HG02571 (cell line): ENCODE measurements at regions not wholly inside any gene's neighbourhood (a gene's known extent, or its start where the extent isn't known, plus 50 kb on each side); places are given as distances from the start of the nearest gene placed in this dataset.

Source experiments
- ATAC-seq: cut with Tn5 transposase; IDR thresholded peaks from one replicate; pipeline ENCODE4 v1.9.1; 2021; ENCODE audit warnings: mild to moderate bottlenecking, moderate library complexity; ENCODE audit not compliant: unreplicated experiment

DNA sequence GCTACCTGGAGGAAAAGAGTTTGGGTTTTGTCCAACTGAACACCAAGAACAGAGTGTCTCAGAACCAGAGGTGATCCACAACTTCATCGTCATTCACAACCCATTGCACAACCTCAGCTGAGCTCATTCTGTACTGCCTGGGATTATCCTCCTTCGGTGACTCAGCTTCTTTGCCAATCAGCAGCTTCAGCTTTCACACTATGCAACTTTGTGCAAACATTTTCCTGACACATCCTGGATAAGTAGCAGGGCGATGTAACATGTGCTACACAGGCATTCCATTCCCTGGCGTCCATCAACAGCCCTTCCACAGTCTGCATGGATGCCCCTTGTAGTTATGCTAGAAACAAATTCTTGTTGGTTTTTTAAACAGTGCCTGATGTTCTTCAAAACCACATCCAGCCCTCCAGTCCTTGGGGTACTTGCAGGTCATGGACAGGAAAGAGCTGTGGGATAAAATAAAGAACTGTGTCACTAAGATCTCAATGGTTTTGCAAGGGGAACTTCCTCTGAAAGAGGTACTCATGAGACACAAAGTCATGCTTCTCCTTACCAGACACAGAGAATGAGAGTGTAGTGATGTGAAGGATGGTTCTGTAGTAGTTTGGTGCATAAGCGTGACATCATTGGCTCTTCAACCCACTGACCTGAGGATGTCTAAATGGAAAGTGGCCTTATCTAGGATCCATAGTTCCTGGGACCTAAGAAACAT lies 478.5 kb downstream of the KIF20B start:
- no peak for ATAC-seq

DNA sequence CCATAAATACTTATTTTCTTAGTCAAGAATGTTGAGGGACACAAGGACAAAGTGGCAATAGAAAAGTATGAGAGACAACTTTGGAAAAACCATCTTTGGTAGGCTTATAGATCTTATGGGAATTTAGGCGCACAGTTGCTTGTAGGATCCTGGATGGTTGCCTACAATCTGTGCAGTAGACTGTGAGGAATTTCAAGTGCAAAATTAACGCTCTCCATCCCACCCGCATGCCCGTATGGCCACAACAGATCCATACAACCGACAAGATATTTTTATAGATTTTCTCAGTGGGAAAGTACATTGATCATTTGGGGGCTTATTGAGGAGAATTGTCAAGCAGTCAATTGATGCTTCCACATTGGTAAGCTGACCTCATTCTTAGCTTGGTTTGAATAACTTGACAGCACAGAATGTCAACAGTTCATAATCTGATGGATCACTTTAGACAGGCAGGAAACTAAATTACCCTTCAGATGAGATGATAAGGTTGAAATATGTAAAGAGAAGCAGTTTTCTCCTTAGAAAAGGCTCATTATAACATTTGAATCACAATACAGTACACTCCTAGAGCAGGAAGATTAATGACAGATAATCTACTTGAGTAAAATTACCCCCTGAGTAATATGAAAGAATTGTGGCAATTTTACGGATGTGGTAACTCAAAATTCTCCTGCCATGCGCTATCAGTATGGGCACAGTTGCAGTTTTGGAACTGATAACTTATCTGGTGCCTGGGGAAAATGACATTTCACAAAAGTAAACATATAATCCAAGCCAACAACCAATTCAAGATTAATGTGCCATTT lies 479.7 kb downstream of the KIF20B start:
- ATAC-seq, result no peak

DNA sequence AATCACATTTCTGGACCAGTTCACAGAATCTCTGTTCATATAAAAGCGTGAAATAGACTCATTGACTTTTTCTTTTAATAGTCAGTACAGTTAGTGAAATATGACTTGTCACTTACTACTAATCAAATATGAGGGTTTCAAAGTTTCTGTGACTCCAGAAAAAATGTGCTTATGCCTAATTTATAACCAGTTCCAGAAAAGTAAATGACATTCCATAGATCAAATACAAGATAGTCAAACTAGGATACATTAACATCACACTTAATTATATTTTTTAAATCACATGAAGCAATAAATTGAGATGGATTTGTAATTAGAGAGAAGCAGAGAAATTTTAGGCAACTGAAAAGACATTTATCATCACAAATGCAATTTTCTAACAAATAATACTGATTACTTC lies 491.4 kb downstream of the KIF20B start:
- no peak for ATAC-seq

DNA sequence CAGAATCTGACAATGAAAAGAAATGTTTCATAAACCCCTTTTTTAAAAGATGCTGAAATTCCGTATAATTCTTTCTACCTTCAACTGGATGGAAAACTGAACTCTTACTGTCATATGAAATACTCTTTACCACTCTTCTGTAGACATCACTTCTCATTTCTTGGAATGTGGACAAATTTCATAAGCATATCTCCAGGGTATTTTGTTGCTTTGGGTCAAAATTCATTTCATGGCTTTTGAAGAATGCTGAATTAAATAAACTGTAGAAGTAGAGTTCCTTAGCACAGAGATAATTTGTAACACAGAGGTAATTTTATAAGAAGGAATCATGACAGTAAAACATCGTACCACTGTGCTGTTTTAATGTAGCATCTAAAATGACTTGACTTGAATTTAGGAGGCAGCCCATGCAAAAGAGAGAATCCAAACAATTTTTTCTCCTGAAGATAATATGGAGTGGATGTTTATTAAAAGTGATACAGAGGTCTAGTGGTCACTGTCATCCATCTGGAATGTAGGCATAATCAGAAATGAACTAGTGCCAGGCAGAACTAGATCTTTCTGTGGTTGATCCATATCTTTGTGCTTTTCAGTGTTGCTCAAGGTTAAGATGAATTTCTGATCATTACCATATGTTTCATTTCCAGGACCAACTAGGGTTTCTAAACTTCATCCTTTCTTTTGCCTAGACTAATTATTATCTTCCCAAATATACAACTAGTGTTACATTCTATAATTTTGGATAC lies 492.0 kb downstream of the KIF20B start:
- ATAC-seq, result no peak

DNA sequence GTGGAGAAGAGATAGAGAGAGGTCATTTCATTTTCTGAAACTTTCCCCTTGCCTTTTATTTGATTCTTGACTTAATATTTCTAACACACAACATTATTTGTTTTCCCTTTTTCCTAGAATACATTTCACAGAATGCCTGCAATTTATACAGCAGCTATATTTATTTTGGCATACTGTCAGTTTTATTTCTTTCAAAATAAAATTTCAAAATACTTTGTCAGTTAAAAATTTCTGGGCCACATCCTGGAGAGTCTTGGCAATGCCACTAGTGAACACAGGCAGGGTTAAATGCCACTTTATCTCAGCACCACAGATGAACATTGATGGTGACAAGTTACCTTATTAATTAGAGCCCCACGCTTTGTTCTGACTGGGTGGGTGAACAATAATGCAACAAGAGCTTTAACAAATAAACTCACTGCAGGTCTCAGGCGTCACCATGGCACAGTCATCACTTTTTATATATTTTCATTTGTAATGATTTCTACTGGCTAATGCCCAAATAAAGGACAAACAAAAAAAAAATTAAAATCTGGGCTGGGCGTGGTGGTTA lies 494.0 kb downstream of the KIF20B start:
- no peak for ATAC-seq

DNA sequence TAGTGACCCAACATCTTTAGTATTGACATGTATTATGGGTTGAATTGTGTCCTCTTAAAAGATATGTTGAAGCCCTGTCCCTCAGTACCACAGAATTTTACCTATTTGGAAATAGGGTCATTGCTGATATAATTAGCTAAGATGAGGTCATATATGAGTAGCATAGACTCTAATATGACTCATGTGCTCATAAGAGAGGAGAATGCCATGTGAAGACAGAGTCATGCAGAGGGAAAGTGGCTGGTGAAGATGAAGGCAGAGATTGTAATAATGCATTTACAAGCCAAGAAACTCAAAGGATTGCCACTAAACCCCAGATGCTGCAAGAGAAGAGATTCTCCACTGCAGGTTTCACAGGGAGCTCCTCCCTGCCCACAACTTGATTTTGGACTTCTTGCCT lies 496.4 kb downstream of the KIF20B start:
- no peak for ATAC-seq

DNA sequence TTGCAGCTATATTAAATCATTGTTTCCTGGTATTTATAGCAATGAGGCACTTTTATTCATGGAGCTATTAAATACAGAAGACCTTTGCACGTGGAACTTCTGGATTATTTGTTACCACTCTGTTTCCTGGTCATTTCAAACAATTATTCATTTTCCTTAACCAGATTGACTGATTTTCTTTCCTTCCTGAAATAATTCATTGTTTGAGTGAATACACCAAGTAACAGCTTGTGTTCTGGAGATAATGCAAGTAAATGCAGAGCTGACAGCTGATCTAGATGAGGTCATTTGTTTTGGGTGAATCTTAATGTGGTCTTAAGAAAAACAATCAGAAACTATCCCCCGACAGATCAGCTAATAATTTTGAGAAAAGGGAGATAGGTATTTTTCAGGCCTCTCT lies 497.7 kb downstream of the KIF20B start:
- ATAC-seq, result no peak

DNA sequence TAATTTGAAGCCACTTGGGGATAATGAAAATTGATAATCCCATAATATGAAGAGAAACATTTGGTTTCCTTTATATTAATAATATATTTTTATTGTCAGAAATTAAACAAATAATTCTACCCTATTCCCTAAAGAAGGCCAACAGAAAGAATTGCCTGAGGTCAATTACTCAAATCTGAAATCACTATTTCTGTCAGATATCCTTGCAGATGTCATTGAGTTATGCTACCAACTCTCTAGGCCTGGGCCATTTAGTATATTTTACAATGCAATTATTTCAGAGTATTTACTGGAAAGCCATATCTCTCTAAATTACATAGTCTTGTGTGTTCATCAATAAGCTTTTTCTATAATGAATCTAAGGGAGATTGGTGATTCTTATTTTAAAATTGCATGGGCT lies 498.1 kb downstream of the KIF20B start:
- ATAC-seq, result no peak

DNA sequence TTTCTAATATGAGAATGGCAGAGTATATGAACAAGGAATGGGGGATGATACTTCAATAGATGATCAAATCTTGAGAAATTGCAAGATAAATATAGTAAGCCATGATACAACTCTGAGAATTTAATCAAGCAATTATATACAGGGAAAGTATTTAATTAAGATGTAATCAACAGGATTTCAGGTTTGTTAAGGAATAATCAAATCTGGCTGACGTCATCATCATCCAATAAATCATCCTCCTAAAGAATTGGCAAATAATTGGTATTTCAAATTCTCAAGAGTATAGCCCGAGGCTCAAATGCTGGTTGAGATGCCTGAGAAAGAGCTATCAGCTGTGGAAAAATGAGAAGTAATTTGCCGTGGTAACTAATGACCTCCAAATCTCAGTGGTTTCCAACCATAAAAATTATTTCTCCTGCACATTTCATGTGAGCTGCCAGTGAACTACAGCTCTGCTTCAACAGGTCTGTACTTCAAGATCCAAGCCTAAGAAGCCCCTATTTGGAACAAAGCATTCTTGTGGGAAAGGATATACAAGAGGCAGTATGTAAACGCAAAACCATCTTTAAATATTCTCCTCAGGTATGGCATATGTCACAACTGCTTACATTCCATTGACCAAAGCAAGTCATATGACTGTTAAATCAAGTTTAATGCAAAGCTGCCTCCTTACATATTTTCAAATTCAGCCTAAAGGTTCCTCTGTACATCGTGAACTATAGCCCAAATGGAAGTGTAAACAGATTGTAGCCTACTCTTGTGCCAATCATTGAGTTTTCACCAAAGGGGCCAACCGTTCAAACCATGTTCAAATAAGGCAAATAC lies 503.0 kb downstream of the KIF20B start:
- no peak for ATAC-seq

DNA sequence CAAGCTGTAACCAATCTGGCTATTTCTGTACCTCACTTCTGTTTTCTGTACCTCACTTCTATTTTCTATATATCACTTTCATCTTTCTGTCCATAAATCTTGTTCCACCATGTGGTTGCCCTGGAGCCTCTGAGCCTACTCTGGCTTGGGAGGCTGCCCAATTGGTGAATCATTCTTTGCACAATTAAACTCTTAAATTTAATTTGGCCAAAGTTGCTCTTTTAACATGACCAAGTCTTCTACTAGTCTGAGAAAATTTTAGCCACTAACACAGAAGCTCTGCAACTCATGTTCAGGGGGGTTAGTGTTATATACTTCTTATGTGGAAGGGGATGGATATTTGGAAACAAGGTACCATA lies 503.5 kb downstream of the KIF20B start:
- no peak for ATAC-seq

DNA sequence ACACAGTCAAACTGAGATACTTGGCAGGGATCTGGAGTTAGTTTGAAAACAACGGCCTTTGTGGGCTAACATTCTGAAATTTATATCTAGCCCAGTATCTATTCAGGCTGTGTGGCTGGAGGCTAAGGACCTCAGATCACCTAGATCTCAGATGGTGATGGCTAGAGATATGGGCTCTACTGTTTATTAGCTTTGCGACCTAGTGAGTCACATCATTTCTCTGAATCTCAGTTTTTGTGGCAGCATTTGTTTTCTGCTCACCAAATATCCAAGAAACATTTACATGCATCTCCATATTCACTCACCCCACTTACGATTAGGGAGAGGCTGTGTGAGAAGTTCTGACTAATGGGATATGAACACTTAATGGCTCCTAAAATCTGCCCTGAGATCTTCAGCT lies 503.9 kb downstream of the KIF20B start:
- no peak for ATAC-seq

DNA sequence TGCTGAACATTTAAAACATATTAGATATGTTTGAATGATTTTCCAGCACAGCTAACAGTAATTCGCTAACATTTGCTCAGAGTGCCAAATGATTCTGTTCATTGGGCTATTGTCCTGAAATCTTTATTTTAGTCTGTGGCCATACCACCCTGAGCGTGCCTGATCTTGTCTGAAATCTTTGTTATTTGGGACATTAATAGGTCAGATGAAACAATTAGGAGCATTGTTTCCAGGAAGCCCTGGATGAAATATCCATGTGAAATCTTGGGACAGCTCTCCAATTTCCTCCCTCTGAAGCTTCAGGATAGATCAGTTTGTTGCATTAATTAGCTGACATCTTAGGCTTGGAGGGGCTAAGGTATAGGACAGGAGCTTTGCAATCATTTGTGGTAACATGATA lies 512.0 kb downstream of the KIF20B start:
- ATAC-seq, result no peak

DNA sequence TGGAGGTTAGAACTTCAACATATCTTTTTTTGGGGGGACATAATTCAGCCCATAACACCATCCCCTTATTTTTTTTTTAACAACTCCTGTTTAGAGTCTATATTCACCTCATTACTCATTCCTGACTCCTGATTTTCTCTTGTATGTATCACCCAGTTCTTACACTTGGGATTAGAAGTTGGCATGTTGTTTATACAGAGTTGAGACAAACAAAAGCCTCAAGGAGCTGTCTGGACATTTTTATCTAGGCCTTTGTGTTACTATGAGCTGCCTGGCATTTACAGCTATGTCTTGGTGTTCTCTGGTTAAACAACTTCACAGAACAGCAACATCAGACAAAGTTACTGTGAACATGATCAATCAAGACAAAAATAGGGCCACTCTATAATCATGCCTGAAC lies 517.5 kb downstream of the KIF20B start:
- no peak for ATAC-seq

DNA sequence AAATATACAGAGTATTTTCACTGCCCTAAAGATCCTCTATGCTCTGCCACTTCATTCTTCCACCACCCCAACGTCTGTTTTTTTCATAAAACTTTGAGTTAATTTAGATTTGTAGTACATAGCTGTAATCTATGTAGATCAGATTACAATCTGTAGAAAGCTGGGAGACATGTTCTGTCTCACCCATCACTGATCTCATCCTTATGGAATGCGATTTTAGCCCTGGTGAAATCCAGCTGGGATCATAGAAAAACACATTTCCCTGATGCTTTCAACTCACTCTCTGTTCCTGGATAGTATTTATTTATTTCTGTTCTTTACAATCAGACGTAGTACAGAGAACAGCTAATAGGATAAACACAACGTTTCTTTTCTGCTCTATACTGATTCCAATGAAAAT lies 521.0 kb downstream of the KIF20B start:
- ATAC-seq, result no peak

DNA sequence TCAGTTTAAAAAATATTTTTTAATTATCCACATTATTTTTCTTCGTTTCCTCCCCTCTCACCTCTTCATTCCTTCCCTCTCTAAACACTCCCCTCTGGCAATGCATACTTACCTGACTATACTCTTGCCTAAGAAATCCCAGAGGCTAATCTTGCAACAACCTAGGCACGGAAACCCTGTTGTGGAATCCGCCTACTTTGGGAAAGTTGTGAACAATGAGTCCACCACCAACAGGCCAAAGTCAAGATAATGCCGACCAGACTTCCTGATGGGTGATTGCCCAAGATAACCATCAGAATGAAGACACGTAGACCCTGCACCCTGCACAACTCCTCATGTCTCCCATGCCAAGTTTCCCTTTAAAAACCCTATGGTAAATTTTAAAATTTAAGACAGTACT lies 521.5 kb downstream of the KIF20B start:
- ATAC-seq, result no peak

DNA sequence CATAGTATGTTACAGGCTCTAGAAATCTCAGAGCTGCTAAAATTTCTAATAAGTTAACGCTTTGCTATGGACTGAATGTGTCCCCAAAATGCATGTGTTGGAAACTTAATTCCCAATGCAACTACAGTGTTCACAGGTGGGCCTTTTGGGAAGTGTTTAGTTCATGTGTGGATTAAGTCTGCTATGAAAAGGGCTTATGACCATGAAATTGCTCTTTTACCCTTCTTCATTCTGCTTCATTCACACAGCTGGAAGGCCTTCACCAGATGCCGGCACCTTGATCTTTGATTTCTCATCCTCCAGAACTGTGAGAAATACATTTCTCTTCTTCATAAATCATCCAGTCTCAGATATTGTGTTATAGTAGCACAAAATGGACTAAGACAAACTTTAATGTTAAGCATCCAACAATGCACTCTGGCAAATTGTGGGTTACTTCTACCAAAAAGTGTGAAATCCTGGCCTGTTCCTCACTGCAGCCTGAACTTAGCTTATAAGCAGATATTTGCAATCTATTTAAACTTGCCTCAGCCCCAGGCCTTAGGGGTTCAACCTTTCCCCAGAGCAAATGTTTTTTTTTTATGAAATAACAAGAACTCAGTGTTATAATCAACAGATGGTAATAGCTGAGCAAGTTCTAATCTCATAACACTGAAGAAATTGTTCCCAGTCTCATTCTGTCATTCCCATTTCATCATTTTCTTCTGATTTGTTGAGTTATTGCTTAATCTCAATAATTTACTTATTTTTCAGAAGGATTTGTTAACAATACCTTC lies 523.6 kb downstream of the KIF20B start:
- no peak for ATAC-seq

DNA sequence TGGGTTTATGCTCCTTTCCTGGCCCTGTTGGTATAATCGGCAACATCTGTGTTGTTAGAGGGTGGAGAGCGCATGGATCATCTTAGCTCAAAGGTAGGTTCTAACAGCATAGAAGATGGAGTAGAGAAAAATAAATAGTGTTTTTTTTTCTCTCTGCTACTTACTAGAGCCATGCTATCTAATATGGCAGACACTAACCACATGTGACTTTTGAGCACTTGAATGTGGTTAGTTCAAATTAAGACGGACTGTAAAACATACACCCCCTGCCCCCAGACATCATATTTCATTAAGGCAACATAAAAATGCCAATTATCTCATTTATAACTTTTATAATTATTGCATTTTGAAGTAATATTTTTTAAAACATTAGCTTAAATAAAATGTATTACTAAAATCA lies 525.1 kb downstream of the KIF20B start:
- no peak for ATAC-seq

DNA sequence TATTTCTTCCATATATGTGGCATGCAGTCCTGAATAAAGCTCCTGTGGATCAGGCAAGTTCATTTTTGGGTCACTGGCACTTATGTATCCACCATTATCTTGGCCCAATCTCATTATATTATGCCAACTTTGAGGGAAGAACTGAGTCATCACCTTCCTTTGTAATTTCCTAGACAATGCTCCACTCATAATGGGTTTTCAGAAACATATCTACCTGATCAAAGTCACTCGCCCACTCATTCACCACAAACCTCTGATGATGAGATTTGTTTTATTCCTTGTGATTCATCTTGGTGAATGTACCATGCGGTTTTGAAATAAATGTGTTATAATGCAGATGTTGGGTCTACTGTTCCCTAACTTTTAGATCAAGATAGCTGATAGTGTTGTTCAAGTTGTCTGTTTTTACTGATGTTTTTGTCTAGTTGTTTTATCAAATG lies 525.8 kb downstream of the KIF20B start:
- no peak for ATAC-seq

DNA sequence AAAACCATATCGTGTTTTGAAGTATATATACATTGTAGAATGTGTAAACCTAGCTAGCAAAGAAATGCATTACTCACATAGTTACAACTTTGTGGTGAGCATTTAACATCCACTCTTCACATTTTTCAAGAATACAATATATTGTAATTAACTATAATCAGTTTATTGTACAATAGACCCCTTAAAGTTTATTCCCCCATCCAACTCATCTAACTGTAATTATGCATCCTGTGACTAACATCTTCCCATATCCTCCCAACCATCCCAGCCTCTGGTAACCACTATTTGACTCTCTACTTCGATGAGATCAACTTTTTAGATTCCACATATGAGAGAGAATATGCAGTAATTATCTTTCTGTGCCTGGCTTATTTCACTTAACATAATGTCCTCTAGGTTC lies 526.4 kb downstream of the KIF20B start:
- no peak for ATAC-seq

DNA sequence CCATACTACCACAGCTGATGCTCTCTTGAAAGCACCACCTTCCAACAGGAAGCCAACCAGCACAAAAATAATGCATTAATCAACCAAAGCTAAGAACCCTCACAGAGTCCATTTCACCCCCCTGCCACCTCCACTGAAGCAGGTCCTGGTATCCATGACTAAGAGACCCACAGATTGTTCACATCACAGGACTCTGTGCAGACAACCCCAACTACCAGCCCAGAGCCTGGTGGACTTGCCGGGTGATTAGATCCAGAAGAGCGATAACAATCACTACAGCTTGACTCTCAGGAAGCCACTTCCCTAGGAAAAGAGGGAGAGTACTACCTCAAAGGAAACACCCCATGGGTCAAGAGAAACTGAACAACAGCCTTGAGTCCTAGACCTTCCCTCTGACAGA lies 528.1 kb downstream of the KIF20B start:
- no peak for ATAC-seq
